Epithelial cell of prostate (primary cell): ENCODE measurements at regions not wholly inside any gene's neighbourhood (a gene's known extent, or its start where the extent isn't known, plus 50 kb on each side); places are given as distances from the start of the nearest gene placed in this dataset.

ENCODE experiments used
- DNase-seq: peaks from one replicate; pipeline ENCODE4 v3.0.0-alpha.2; 2011; ENCODE audit warnings: low read depth, low spot score
- H3K27ac ChIP-seq: fragments of 450-650 bp; 2 replicates; pipeline ENCODE4 v1.5.1; 2017; ENCODE audit warnings: mild to moderate bottlenecking

GRCh38 chr6:101276066-101276465 is 117.4 kb upstream of the GRIK2 start:
- DNase-seq: no peak
- H3K27ac ChIP-seq: no peak overlapping the region

- no peak overlapping the region for H3K27ac ChIP-seq
- no peak for DNase-seq
These were observed 114.1 kb upstream of the GRIK2 start for GRCh38 chr6:101279410-101279809.

- peak; percentile 6 for DNase-seq
- H3K27ac ChIP-seq: peak overlapping the region; percentile 18
These were observed 112.2 kb upstream of the GRIK2 start for GRCh38 chr6:101281266-101281665.

- no peak for DNase-seq
- H3K27ac ChIP-seq: no peak overlapping the region
These were observed 109.4 kb upstream of the GRIK2 start for GRCh38 chr6:101284131-101284530.

GRCh38 chr6:101286146-101286545 is 107.4 kb upstream of the GRIK2 start:
- H3K27ac ChIP-seq: no peak overlapping the region
- DNase-seq: no peak

GRCh38 chr6:101290346-101290745 is 103.2 kb upstream of the GRIK2 start:
- H3K27ac ChIP-seq: no peak overlapping the region
- DNase-seq: no peak

GRCh38 chr6:101294051-101294638 is 99.4 kb upstream of the GRIK2 start:
- DNase-seq: no peak
- peak overlapping the region; percentile 83 for H3K27ac ChIP-seq

GRCh38 chr6:101294676-101295075 is 98.8 kb upstream of the GRIK2 start:
- H3K27ac ChIP-seq: peak overlapping the region; percentile 83
- DNase-seq: peak; percentile 40

GRCh38 chr6:101296169-101296960 is 97.1 kb upstream of the GRIK2 start:
- DNase-seq: no peak
- H3K27ac ChIP-seq: peak overlapping the region; percentile 83

- DNase-seq: peak; percentile 14
- peak overlapping the region; percentile 93 for H3K27ac ChIP-seq
These were observed 90.9 kb upstream of the GRIK2 start for GRCh38 chr6:101302593-101302992.

GRCh38 chr6:101303495-101303894 is 90.0 kb upstream of the GRIK2 start:
- H3K27ac ChIP-seq: peak overlapping the region; percentile 93
- DNase-seq: no peak

GRCh38 chr6:101312652-101313051 is 80.9 kb upstream of the GRIK2 start:
- H3K27ac ChIP-seq: no peak overlapping the region
- no peak for DNase-seq

GRCh38 chr6:101322921-101323320 is 70.6 kb upstream of the GRIK2 start:
- no peak for DNase-seq
- H3K27ac ChIP-seq: no peak overlapping the region

GRCh38 chr6:101326411-101326810 is 67.1 kb upstream of the GRIK2 start:
- H3K27ac ChIP-seq: no peak overlapping the region
- DNase-seq: no peak

- H3K27ac ChIP-seq: no peak overlapping the region
These were observed 51.6 kb upstream of the GRIK2 start for GRCh38 chr6:101341926-101342325.

More at GRCh38 chr6:101341926-101342325, 51.6 kb upstream of the GRIK2 start:
- no peak for DNase-seq
